Hematopoietic multipotent progenitor cell treated with erythropoietin and hydrocortisone succinate and interleukin-3 and kit ligand, for 17 days (in vitro differentiated cells): ENCODE measurements at regions not wholly inside any gene's neighbourhood (a gene's known extent, or its start where the extent isn't known, plus 50 kb on each side); places are given as distances from the start of the nearest gene placed in this dataset.

ENCODE experiments used
- DNase-seq: peaks from one replicate; pipeline ENCODE4 v3.0.0-alpha.2; 2015; ENCODE audit warnings: low spot score

GRCh38 chr6:87936065-87936464 lies 111.6 kb upstream of the SPACA1 start:
- DNase-seq: no peak

GRCh38 chr6:87935196-87935595 lies 112.4 kb upstream of the SPACA1 start:
- no peak for DNase-seq

DNA sequence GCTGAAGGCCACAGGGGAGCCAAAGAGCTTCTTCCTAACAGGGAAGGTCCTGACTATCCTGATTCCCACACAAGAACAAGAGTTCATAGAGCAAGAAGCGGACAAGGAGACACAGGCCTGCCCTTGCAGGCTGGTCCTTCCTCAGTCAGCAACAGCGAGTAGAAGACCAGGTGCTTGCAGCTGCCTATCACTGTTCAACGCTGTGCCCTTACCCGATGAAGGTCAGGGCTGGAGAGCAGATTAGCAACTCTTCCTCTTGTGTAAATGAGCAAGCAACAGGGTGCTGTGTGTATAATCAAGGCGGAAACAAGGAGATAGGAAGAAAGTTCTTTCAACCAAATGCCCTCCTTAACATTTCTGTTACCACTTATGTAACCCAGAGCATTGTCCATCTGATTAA lies 115.3 kb upstream of the SPACA1 start:
- no peak for DNase-seq

DNA sequence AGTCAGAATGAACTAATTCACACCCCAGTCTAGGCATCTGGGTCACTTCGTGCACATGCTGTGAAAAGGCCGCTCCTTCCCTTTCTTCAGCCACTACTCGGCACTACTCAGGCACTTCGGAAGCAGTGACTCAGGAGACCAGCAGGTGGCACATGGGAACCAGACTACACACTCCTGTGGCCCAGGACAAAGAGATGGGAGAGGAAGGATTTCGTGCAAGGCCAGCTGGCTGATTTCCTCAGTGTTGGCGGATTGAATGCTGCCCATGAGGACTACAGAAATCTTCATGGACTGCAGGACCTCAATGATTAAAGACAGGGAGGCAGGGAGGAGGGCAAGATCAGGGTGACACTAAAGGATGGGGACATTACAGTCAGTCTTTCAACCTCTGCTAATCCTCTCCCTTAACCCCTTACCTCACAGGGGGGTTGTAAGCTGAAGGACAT lies 117.8 kb upstream of the SPACA1 start:
- DNase-seq: peak; percentile 16

DNA sequence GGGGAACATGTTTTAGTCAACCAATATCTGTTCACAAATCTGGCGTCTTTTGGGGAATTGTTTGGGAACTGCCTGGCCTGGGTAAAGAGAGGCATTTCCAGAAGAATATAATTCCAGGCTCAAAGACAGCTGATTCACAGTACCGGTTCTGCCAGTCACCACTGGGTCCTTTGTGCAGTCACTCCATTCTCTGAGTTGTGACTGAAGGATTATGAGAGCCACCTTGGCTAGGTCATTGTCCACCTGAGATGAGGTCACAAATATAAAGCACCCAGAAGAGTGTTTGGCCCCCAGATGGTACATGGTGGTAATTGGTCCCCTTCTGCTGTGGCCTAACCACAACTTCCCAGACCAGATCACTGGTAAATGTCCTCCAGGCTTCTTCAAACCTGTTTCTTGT lies 121.0 kb upstream of the SPACA1 start:
- no peak for DNase-seq

GRCh38 chr6:87926072-87926471 lies 121.6 kb upstream of the SPACA1 start:
- no peak for DNase-seq

- DNase-seq: no peak
Measured at GRCh38 chr6:87925373-87926060, 122.1 kb upstream of the SPACA1 start.

GRCh38 chr6:87923389-87924050 lies 124.1 kb upstream of the SPACA1 start:
- DNase-seq: no peak

- DNase-seq: no peak
Measured at GRCh38 chr6:87922947-87923330, 124.7 kb upstream of the SPACA1 start.

GRCh38 chr6:87922196-87922946 lies 125.3 kb upstream of the SPACA1 start:
- DNase-seq: no peak

DNA sequence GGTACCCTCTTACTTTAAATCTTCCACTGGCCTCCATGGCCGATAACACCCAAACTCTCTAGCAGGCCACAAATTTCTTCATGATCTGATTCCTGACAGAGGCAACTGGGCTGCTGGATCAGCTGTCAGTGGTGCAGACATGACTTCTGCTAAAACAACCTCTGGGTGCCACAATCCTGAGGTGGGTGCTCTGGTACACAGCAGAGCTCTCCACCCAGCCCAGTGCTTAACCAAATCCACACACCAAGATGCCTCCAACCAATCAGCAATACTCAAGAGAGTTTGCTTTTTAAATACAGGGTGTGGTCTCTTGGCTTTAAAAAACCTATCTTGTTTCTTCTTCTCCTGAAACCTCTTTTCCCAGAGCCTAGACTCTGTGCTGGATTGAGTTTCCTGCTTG lies 126.6 kb upstream of the SPACA1 start:
- DNase-seq: no peak

GRCh38 chr6:87920245-87920644 lies 127.4 kb upstream of the SPACA1 start:
- no peak for DNase-seq

DNA sequence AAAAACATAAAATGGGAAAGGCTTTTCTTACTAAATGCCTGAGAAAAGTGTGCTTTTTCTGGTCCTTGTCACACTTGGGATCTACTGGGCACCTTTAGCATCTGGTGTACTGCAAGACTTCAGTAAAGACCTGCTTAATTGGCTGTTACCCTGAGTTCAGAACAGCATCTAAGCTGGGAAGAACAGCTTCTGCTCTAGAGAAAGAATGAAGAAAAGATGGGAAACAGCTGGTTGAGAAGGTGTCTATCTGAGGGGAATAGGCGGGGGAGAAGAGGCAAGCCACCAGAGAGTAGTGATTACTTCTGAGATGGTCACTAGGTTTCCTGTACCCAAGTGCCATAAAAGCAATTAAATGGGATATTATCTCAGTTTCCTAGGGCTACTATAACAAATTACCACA lies 128.2 kb upstream of the SPACA1 start:
- DNase-seq: no peak

- no peak for DNase-seq
Measured at GRCh38 chr6:87919001-87919400, 128.6 kb upstream of the SPACA1 start.

DNA sequence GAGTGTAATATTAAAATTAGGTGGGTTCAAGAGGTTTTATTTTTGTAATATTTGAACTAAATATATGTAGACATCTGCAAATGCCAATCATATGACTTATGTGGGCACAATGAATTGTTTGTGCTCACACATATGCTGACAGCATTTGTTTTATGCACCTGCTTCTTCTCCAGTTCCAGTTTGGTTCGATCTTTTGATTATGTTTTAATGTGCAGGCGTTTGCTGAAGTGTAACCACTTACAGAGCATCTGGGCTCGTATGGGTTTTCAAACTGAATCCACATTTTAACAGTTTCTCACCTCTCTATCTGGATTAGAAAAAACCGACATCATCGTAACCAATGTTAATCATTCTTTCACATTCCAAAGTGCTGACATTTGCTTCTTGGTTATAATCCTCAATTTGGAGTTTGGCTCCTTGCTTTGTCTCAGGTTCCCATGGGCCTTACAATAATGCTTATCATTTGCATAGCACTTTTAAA lies 129.1 kb upstream of the SPACA1 start:
- DNase-seq: no peak

DNA sequence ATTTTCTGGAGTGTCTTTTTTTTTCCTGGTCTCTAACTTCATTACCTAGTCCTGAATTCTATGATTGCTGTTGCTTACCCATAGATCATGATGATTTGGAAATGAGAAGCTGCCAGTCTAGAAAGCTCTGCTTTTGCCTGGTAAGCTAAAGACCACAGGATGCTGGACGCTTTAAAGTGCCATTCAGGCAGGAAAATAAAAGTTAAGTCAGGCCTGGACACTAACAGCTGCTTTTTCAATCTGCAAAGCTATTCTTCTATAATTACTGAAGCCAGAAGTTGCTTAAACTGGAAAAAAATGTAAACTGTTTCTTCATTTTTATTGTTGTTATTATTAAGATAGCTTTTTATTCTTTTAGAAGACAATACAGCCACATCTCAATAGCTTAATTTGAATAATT lies 129.8 kb upstream of the SPACA1 start:
- DNase-seq: no peak

- no peak for DNase-seq
Measured at GRCh38 chr6:87916446-87916845, 131.2 kb upstream of the SPACA1 start.

DNA sequence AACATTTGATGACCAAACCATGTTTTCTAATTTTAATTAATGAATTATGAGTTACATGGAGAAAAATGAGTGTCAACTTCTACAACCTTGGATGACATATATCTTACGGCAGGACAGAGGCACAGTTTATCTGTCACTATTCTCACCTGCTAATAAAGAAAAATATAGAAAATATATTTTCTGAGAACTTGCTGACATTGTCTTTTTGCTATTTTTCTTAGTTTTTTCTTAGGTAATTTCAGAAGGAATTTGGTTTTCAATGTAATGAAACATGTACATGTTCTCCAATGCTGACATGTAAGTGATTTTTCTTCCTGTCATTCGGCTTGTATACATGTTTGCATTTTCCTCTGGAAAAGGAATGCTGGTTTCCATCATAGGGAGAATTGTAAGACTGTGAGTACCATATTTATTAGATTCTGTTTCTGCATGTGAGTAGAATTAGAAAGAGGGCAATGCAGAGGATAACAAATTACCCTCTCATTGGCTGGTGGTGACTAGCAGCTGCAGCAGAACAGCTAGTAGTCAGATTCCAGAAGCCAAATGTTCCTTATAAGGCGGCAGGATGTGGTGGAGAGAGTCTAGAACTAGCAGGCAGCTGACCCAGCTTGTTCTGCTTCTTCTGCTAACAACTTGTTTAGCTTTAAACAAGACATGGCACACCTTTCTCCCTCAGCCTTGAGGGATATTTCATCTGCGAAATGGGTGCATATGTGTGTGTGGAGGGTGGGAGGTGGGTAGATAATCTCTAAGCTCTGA lies 132.8 kb upstream of the SPACA1 start:
- no peak for DNase-seq

DNA sequence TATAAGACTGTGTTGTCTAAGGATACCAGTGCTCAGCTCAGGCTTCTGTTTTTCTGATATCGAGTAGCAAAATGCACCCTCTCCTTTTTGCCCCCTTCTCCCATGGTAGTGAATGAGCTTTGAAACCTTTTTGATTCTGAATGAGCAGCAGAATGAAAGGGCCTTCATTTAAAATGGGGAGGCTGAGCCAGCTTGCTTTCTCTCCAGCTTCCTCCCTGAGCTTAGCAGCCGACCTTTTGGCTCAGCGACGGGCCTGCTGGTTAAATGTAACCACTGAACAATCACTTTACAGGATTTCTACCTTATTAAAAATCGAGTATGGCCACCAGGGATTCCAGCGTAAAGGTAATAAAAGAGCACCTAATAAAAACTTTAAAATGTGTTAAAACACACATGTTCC lies 133.7 kb upstream of the SPACA1 start:
- DNase-seq: no peak

DNA sequence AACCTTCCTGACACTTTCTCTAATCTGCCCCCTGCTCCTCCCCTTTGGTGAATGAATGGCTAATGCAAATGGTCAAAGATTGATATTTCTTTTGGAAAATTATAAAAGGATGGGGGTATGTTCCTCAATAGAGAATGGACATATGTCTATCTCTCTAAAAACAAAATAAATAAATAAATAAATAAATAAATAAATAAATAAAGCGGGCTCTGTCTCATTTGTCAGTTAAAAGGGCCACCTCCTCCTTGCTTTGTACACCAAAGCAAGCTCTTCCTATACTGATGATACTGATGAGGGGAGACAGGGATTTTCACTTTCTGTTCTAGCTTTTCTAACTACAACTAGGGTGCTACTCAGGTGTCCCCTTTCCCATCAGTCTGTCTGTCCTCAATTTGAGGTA lies 135.5 kb upstream of the SPACA1 start:
- DNase-seq: no peak

GRCh38 chr6:87909849-87910248 lies 137.8 kb upstream of the SPACA1 start:
- no peak for DNase-seq
